ENCODE measurements at regions not wholly inside any gene's neighbourhood (a gene's known extent, or its start where the extent isn't known, plus 50 kb on each side); places are given as distances from the start of the nearest gene placed in this dataset.

DNA sequence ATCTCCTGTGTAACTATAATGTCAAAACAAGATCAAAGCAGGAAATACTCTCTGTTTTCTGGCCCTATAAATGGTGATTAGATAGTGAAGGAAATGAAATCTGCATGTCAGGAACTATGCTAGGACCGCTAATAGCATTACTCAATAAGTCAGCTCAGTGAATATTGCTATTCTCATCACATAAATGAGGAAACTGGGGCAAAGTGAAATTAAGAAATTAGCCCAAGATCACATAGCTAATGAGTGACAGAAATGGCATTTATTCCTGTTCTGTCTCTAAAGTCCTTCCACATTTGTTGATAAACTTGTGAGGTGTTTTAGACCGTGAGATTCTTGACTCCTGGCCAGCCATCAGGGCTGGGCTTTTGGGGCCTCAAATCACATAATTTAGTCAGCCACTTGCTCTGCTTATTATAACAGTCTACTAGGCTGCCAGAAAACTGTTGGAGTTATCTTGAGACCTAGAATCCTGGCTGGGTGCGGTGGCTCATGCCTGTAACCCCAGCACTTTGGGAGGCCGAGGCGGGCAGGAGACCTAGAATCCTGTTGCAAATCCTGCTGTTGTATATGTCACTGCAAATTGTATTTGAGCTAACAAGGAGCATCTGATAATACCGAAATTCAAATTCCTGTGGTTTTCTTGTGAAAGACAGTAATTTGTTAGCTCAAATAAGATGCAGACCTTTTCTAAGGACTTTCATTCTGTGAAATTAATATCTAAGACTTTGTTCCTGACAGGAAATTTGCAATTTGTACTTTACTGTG is 66.5 kb upstream of the SHTN1 start:
- Histone ChIP-seq H3K9ac (ENCODE audit: low read length) (no peak overlapping the region), H3K4me3 (ENCODE audit: low read depth, low read length, poor library complexity, severe bottlenecking) (no peak overlapping the region), H3F3A (ENCODE audit: insufficient read depth, low read length) (no peaks in the 10 kb centered on the region), H3K4me2 (ENCODE audit: low read length) (no peak overlapping the region), H3K9me2 (ENCODE audit: low read depth, low read length) (no peaks in the 10 kb centered on the region), H3K27me3 (ENCODE audit: insufficient read depth, low read length) (no peaks in the 10 kb centered on the region), H3K36me3 (ENCODE audit: insufficient read depth, low read length) (no peaks in the 10 kb centered on the region), H3K4me1 (ENCODE audit: insufficient read depth, low read length, severe bottlenecking) (no peaks in the 10 kb centered on the region), H3K79me2 (ENCODE audit: insufficient read depth, low read length) (no peaks in the 10 kb centered on the region), H3K9me3 (ENCODE audit: low read length) (no peaks in the 10 kb centered on the region), H2AFZ (ENCODE audit: low read length) (no peak overlapping the region), H4K20me1 (ENCODE audit: insufficient read depth, low read length) (no peaks in the 10 kb centered on the region), H3K27ac (ENCODE audit: low read depth, low read length, poor library complexity, severe bottlenecking) (no peak overlapping the region)
- no peak for TF ChIP-seq EZH2 (IDR thresholded peaks at IDR 0.05; ENCODE audit: borderline replicate concordance, low read length)
